22Rv1 (cell line): ENCODE measurements at regions not wholly inside any gene's neighbourhood (a gene's known extent, or its start where the extent isn't known, plus 50 kb on each side); places are given as distances from the start of the nearest gene placed in this dataset.
"Not testable (repeated sequence)": the region's sequence is repeated elsewhere in the genome, so short reads cannot be mapped to it uniquely, and the experiment has no call there.

ENCODE experiments used
- H3K27ac ChIP-seq: fragments of 450-650 bp; 2 replicates; pipeline ENCODE4 v1.5.1; 2017
- CTCF ChIP-seq: fragments of 450-650 bp; IDR thresholded peaks from 2 replicates; pipeline ENCODE4 v1.5.1; 2017; ENCODE audit warnings: mild to moderate bottlenecking
- ZFX ChIP-seq: fragments of 450-650 bp; IDR thresholded peaks from 2 replicates; pipeline ENCODE4 v1.6.1; 2017; ENCODE audit warnings: antibody characterized with exemption, borderline replicate concordance

GRCh38 chr4:132101526-132101925, 1047.6 kb upstream of the PCDH10 start:
- no peak for TF ChIP-seq CTCF
- TF ChIP-seq ZFX, result no peak
- no peak overlapping the region for H3K27ac ChIP-seq

GRCh38 chr4:132108784-132109183, 1040.3 kb upstream of the PCDH10 start:
- TF ChIP-seq CTCF, result no peak
- TF ChIP-seq ZFX, result no peak

GRCh38 chr4:132114885-132115284, 1034.2 kb upstream of the PCDH10 start:
- no peak overlapping the region for H3K27ac ChIP-seq
- TF ChIP-seq ZFX, result no peak
- no peak for TF ChIP-seq CTCF

More at GRCh38 chr4:132108784-132109183, 1040.3 kb upstream of the PCDH10 start:
- H3K27ac ChIP-seq, result no peak overlapping the region

- not testable (repeated sequence) for H3K27ac ChIP-seq
These were observed 1026.4 kb upstream of the PCDH10 start for GRCh38 chr4:132122741-132123140.

- no peak overlapping the region for H3K27ac ChIP-seq
- TF ChIP-seq ZFX (no peak), CTCF (no peak)
These were observed 1025.0 kb upstream of the PCDH10 start for GRCh38 chr4:132123870-132124623.

GRCh38 chr4:132124624-132124974, 1024.5 kb upstream of the PCDH10 start:
- no peak for TF ChIP-seq CTCF
- TF ChIP-seq ZFX, result no peak
- H3K27ac ChIP-seq, result no peak overlapping the region

GRCh38 chr4:132125131-132125530, 1024.0 kb upstream of the PCDH10 start:
- no peak overlapping the region for H3K27ac ChIP-seq
- TF ChIP-seq ZFX (no peak), CTCF (no peak)

- TF ChIP-seq ZFX (no peak), CTCF (no peak)
- no peak overlapping the region for H3K27ac ChIP-seq
These were observed 1016.7 kb upstream of the PCDH10 start for GRCh38 chr4:132132433-132132832.
